ENCODE measurements at regions not wholly inside any gene's neighbourhood (a gene's known extent, or its start where the extent isn't known, plus 50 kb on each side); places are given as distances from the start of the nearest gene placed in this dataset.
"Not testable (repeated sequence)": the region's sequence is repeated elsewhere in the genome, so short reads cannot be mapped to it uniquely, and the experiment has no call there.

- no peaks in the 10 kb centered on the region for H3K27me3 ChIP-seq (ENCODE audit: control insufficient read depth, insufficient read depth, low read length)
- peak; percentile 5 for TF ChIP-seq CTCF (IDR thresholded peaks at IDR 0.05; ENCODE audit: insufficient read depth, low read length, poor library complexity, severe bottlenecking)
- DNase-seq (ENCODE audit: low read depth) = no peak
- H3K4me3 ChIP-seq (ENCODE audit: low read depth, low read length) = no peak overlapping the region
- no peaks in the 10 kb centered on the region for H3K36me3 ChIP-seq (ENCODE audit: control insufficient read depth, insufficient read depth, low read length)
Observed at GRCh38 chr4:154119317-154119716, 330.4 kb upstream of the SFRP2 start.

DNA sequence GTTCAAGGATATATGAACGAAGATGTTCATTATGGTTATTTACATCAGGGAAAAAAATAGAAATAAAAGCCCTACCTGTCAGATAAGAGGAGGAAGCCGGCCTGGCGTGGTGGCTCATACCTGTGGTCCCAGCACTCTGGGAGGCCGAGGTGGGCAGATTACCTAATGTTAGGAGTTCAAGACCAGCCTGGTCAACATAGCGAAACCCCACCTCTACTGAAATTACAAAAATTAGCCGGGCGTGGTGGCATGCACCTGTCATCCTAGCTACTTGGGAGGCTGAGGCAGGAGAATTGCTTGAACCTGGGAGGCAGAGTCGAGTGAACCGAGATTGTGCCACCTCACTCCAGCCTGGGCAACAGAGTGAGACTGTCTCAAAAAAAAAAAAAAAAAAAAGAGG is 328.8 kb upstream of the SFRP2 start:
- not testable (repeated sequence) for H3K4me3 ChIP-seq (ENCODE audit: low read depth, low read length); DNase-seq (ENCODE audit: low read depth); H3K36me3 ChIP-seq (ENCODE audit: control insufficient read depth, insufficient read depth, low read length); H3K27me3 ChIP-seq (ENCODE audit: control insufficient read depth, insufficient read depth, low read length)

DNA sequence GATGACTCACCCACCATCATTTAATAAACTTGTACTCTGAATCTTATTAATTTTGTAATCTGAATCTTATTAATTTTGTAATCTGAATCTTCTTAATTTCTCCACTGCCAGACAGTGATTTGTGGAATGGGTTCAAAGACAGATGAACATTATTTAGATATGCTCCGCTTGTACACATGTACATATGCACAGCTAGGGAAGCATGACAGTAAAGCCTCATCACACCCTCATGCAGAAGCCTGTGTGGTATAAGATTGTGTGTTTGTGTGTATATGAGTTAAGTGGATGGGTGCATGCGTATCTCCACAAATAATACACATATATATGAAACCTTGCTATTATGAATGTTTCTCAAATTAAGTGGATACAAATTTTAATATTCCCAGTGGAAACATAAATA is 318.5 kb upstream of the SFRP2 start:
- no peak for DNase-seq (ENCODE audit: low read depth)
- H3K4me3 ChIP-seq (ENCODE audit: low read depth, low read length) = no peak overlapping the region
- H3K27me3 ChIP-seq (ENCODE audit: control insufficient read depth, insufficient read depth, low read length) = no peaks in the 10 kb centered on the region
- no peaks in the 10 kb centered on the region for H3K36me3 ChIP-seq (ENCODE audit: control insufficient read depth, insufficient read depth, low read length)
- no peak for TF ChIP-seq CTCF (IDR thresholded peaks at IDR 0.05; ENCODE audit: insufficient read depth, low read length, poor library complexity, severe bottlenecking)

DNA sequence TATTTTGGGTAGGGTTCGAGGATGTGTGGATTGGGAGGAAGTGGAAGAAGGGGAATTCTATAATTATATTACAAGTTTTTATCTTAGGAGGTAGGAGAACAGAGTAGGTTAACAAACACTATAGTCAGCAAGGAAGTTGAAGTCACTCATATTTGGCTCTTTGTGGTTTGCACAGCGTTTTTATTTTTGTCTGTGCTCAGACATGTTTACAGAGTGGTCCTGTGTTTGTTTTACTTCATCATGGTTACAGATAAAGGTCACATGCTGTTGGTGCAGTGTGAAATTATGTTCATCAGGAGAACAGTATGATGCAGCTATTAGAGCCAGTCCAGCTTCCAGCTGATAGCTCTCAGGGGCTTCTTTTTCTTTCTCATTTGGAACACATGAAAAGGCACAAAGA is 299.9 kb upstream of the SFRP2 start:
- no peak for DNase-seq (ENCODE audit: low read depth)
- Histone ChIP-seq H3K27me3 (ENCODE audit: control insufficient read depth, insufficient read depth, low read length) (no peaks in the 10 kb centered on the region), H3K36me3 (ENCODE audit: control insufficient read depth, insufficient read depth, low read length) (no peaks in the 10 kb centered on the region), H3K4me3 (ENCODE audit: low read depth, low read length) (no peak overlapping the region)
- TF ChIP-seq CTCF (IDR thresholded peaks at IDR 0.05; ENCODE audit: insufficient read depth, low read length, poor library complexity, severe bottlenecking) = no peak

DNA sequence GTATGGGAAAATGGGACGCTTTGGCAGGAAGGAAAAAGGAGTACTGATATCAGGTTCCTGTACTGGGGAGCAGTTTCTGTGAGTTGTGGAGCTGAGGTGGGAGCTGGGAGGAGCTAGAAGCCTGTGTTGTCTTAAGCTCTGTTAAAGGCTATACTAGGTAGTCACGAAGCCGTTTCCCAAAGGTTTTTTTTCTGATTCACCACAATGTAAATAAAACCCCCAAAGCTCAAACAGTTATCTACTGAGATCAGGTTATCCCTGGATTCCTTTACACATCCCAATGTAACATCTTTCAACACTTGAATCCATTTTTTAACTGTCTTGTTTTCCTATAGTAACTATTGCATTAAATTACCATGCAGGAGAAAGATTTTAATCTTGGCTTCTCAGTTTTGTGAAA is 297.4 kb upstream of the SFRP2 start:
- H3K36me3 ChIP-seq (ENCODE audit: control insufficient read depth, insufficient read depth, low read length) = no peaks in the 10 kb centered on the region
- DNase-seq (ENCODE audit: low read depth) = peak; percentile 21
- TF ChIP-seq CTCF (IDR thresholded peaks at IDR 0.05; ENCODE audit: insufficient read depth, low read length, poor library complexity, severe bottlenecking) = no peak
- H3K4me3 ChIP-seq (ENCODE audit: low read depth, low read length) = no peak overlapping the region
- no peaks in the 10 kb centered on the region for H3K27me3 ChIP-seq (ENCODE audit: control insufficient read depth, insufficient read depth, low read length)

DNA sequence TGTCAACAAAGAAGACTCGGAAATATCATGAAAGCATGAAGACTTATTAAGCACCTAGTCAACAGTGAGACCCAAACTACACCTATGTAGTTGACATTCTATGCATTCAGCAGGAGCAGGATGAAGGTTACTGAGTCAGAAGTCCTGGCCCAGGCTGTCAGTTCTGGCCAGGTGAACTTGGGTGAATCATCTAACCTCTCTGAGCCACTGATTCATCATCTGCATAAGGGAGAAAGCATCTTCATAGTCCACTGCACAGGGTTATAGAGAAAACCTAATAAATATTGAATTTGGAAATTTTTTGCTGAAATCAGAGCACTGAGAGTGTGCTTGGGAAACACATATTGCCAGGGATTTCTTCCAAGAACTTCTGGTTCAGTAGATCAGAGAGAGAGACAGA is 296.0 kb upstream of the SFRP2 start:
- Histone ChIP-seq H3K27me3 (ENCODE audit: control insufficient read depth, insufficient read depth, low read length) (no peaks in the 10 kb centered on the region), H3K4me3 (ENCODE audit: low read depth, low read length) (no peak overlapping the region), H3K36me3 (ENCODE audit: control insufficient read depth, insufficient read depth, low read length) (no peaks in the 10 kb centered on the region)
- peak; percentile 43 for DNase-seq (ENCODE audit: low read depth)
- TF ChIP-seq CTCF (IDR thresholded peaks at IDR 0.05; ENCODE audit: insufficient read depth, low read length, poor library complexity, severe bottlenecking) = no peak

All from kidney epithelial cell (primary cell).